Activated CD4-positive, alpha-beta T cell treated with anti-CD3 and anti-CD28 coated beads, Interleukin-2, amount 10 ng/mL, durations not matched to agents 7 days and 5 days (primary cell): ENCODE measurements at regions not wholly inside any gene's neighbourhood (a gene's known extent, or its start where the extent isn't known, plus 50 kb on each side); places are given as distances from the start of the nearest gene placed in this dataset.

Source experiments
- CTCF ChIA-PET: fragments of 350-600 bp; sonication (Branson Sonifier 250); formaldehyde crosslinking; loops from one replicate; lab custom pipeline; 2021; ENCODE audit warnings: antibody characterized with exemption; lab: Charles Lee
- POLR2A ChIA-PET: fragments of 350-600 bp; sonication (Branson Sonifier 250); formaldehyde crosslinking; loops from one replicate; lab custom pipeline; 2021; ENCODE audit warnings: antibody characterized with exemption; lab: Charles Lee
- DNase-seq: peaks from one replicate; pipeline ENCODE4 v3.0.0-alpha.2; 2020
- H3K27ac Mint-ChIP-seq: one replicate; pipeline ENCODE4 v1.8.0; 2021; ENCODE audit warnings: mild to moderate bottlenecking, moderate library complexity, mixed read lengths
- H3K27me3 Mint-ChIP-seq: one replicate; pipeline ENCODE4 v1.8.0; 2021; ENCODE audit warnings: mixed read lengths
- H3K36me3 Mint-ChIP-seq: one replicate; pipeline ENCODE4 v1.8.0; 2021; ENCODE audit warnings: low read depth, mixed read lengths
- H3K4me1 Mint-ChIP-seq: one replicate; pipeline ENCODE4 v1.8.0; 2021; ENCODE audit warnings: mixed read lengths
- H3K4me3 Mint-ChIP-seq: one replicate; pipeline ENCODE4 v1.8.0; 2021; ENCODE audit warnings: mild to moderate bottlenecking, moderate library complexity, mixed read lengths
- H3K9me3 Mint-ChIP-seq: one replicate; pipeline ENCODE4 v1.8.0; 2021; ENCODE audit warnings: mixed read lengths

DNA sequence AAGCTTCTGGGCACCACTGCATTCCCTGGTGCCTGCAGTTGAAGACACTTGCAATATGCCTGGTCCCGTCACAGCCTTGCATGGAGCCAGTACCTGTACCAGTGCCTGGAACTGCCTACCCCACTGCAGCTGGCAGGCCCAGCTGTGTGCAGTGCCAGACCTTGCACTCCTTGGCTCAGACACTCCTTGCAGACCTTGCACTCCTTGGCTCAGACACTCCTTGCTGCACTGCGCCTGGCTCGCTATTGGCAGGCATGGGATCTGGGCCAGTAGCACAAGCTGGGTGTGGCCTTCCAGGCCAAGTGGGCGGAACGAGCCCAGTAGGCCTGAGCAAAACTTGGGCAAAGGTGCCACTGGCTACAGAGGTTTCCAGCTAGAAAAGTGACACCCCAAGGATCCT is 1189.1 kb downstream of the GRIK2 start:
- Mint-ChIP-seq H3K4me3 (no peak overlapping the region), H3K27ac (no peak overlapping the region), H3K4me1 (no peaks in the 10 kb centered on the region), H3K27me3 (no peaks in the 10 kb centered on the region), H3K9me3 (peaks cover 6% of the 10 kb centered on the region), H3K36me3 (no peaks in the 10 kb centered on the region)
- CTCF ChIA-PET, result no interaction called here
- POLR2A ChIA-PET, result no interaction called here
- DNase-seq, result no peak

DNA sequence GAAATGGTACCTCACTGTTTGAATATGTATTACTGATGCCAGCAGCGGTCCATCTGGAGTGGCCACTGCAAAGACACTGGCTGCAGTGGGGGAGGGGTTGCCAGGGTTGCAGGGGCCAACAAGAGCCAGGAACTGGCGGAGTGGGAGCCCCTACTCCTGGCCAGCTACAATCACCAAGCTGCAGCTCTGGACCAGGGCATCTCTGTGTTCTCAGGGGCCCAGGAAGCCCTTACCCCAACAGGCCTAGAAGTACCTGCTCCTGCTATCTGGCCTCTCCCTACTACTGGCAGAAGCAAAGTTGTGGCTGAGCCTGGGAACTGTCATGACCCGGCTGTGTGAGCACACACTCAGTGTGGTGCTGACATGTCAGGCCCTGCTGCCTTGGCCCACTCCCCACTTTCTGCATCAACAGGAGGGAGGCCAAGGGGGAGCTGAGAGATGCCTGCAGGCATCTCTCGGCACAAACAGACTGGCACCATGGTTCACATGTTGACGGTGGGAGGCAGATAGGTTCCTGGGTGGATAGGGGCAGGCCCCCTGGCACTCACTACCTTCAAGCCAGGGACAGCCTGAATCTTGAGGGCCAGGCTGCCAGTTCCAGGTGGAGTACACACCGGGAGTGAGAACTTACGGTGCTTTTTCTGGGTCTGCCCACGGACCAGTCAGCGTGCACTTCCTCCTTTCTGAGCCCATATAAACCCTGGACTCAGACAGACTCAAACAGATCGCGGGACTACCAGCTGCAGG is 1188.0 kb downstream of the GRIK2 start:
- ChIA-PET POLR2A (no interaction called here), CTCF (no interaction called here)
- Mint-ChIP-seq H3K4me1 (no peaks in the 10 kb centered on the region), H3K4me3 (no peak overlapping the region), H3K9me3 (peaks cover 6% of the 10 kb centered on the region), H3K27me3 (no peaks in the 10 kb centered on the region), H3K27ac (no peak overlapping the region), H3K36me3 (no peaks in the 10 kb centered on the region)
- no peak for DNase-seq

- no peaks in the 10 kb centered on the region for H3K9me3 Mint-ChIP-seq
- CTCF ChIA-PET, result no interaction called here
- POLR2A ChIA-PET, result no interaction called here
- DNase-seq, result no peak
- H3K27me3 Mint-ChIP-seq, result no peaks in the 10 kb centered on the region
- no peaks in the 10 kb centered on the region for H3K4me1 Mint-ChIP-seq
- no peaks in the 10 kb centered on the region for H3K36me3 Mint-ChIP-seq
- no peak overlapping the region for H3K4me3 Mint-ChIP-seq
- H3K27ac Mint-ChIP-seq, result no peak overlapping the region
Measured at GRCh38 chr6:102571236-102571908, 1177.9 kb downstream of the GRIK2 start.

DNA sequence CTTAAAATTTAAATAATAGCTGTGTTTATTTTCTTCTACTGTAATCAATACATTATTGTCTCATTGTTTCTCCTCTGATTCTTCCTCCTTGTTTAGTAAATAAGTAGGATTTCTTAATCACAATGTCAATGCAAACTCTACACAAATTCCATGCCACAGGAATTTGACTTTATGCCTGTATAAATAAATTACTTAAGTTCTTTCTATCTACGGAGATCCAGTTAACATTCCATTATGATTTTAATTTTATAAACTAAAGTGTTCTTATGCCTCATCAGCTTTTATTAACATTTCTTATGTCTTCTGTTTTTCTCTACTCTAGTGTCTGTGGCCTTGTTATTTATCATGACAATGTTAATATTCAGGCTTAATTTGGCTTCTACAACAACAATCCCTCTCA is 1169.2 kb downstream of the GRIK2 start:
- DNase-seq, result no peak
- Mint-ChIP-seq H3K27ac (no peak overlapping the region), H3K36me3 (no peaks in the 10 kb centered on the region), H3K4me3 (no peak overlapping the region), H3K4me1 (no peaks in the 10 kb centered on the region), H3K27me3 (no peaks in the 10 kb centered on the region), H3K9me3 (no peaks in the 10 kb centered on the region)
- ChIA-PET POLR2A (no interaction called here), CTCF (no interaction called here)

DNA sequence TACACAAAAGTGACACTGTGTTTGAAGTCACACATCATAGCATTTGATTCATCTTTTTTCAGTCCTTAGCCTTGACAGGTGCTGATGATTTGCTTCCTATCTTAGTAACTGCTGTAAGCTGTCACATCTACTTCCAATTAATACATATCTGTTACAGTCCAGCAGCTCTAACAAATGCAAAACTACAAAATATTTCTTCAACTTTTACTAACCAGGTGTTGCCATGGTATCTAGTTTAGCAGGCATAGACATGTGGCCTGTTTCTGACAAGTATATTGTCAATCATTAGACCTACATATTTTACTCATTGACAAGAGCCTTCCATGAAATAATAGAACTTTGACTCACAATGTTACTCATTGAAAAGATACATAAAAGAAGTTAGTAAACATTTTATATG is 1159.7 kb downstream of the GRIK2 start:
- ChIA-PET POLR2A (no interaction called here), CTCF (no interaction called here)
- Mint-ChIP-seq H3K9me3 (peaks cover 3% of the 10 kb centered on the region), H3K36me3 (no peaks in the 10 kb centered on the region), H3K4me1 (no peaks in the 10 kb centered on the region), H3K27me3 (no peaks in the 10 kb centered on the region), H3K27ac (no peak overlapping the region), H3K4me3 (no peak overlapping the region)
- DNase-seq, result no peak

- ChIA-PET CTCF (no interaction called here), POLR2A (no interaction called here)
- Mint-ChIP-seq H3K27ac (no peak overlapping the region), H3K9me3 (peaks cover 6% of the 10 kb centered on the region), H3K36me3 (no peaks in the 10 kb centered on the region), H3K27me3 (no peaks in the 10 kb centered on the region), H3K4me1 (no peaks in the 10 kb centered on the region), H3K4me3 (no peak overlapping the region)
- no peak for DNase-seq
Measured at GRCh38 chr6:102549221-102549874, 1155.8 kb downstream of the GRIK2 start.

GRCh38 chr6:102525336-102525735 is 1131.8 kb downstream of the GRIK2 start:
- Mint-ChIP-seq H3K9me3 (peaks cover 2% of the 10 kb centered on the region), H3K27ac (no peak overlapping the region), H3K36me3 (no peaks in the 10 kb centered on the region), H3K4me1 (no peaks in the 10 kb centered on the region), H3K27me3 (no peaks in the 10 kb centered on the region), H3K4me3 (no peak overlapping the region)
- ChIA-PET CTCF (no interaction called here), POLR2A (no interaction called here)
- DNase-seq, result no peak

DNA sequence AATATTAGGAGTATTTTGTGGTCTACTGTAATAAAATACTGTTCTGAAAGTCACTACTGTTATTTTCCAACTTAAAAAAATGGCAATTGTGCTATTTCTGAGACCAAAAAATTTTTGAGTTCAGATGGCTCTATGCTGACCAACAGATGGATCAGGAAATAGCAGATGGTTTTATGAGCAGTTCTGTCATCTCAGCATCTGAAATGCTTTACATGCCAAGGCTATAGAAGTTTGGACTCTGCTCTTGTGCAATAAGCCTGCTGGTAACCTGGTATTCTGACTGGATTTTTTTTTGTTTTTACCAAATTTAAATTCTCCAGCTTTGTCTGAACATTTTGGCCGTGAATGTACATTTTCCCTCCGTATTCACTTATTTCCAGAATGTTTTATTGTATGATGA is 1127.5 kb downstream of the GRIK2 start:
- no peaks in the 10 kb centered on the region for H3K4me1 Mint-ChIP-seq
- H3K9me3 Mint-ChIP-seq, result peaks cover 2% of the 10 kb centered on the region
- no peak for DNase-seq
- POLR2A ChIA-PET, result no interaction called here
- H3K27me3 Mint-ChIP-seq, result no peaks in the 10 kb centered on the region
- no peaks in the 10 kb centered on the region for H3K36me3 Mint-ChIP-seq
- CTCF ChIA-PET, result no interaction called here
- H3K27ac Mint-ChIP-seq, result no peak overlapping the region
- no peak overlapping the region for H3K4me3 Mint-ChIP-seq

GRCh38 chr6:102517506-102517905 is 1124.0 kb downstream of the GRIK2 start:
- Mint-ChIP-seq H3K9me3 (no peaks in the 10 kb centered on the region), H3K4me1 (no peaks in the 10 kb centered on the region)
- CTCF ChIA-PET, result no interaction called here

DNA sequence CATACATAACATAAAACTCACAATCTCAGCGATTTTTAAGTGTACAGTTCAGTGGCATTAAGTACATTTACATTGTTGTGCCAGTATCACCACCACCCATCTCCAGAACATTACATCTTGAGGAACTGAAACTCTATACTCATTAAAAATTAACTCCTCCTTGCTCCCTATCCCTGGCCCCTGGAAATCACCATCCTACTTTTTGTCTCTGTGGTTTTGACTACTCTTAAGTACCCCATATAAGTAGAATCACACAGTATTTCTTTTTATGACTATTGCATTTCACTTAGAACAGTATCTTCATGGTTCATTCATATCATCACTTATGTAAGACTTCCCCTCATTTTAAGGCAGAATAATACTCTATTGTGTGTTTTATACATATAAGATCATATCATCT is 1108.1 kb downstream of the GRIK2 start:
- Mint-ChIP-seq H3K36me3 (no peaks in the 10 kb centered on the region), H3K4me1 (no peaks in the 10 kb centered on the region), H3K27me3 (no peaks in the 10 kb centered on the region), H3K4me3 (no peak overlapping the region), H3K9me3 (peaks cover 12% of the 10 kb centered on the region), H3K27ac (no peak overlapping the region)
- POLR2A ChIA-PET, result no interaction called here
- no peak for DNase-seq
- CTCF ChIA-PET, result no interaction called here

More at GRCh38 chr6:102517506-102517905, 1124.0 kb downstream of the GRIK2 start:
- H3K4me3 Mint-ChIP-seq, result no peak overlapping the region
- H3K27ac Mint-ChIP-seq, result no peak overlapping the region
- POLR2A ChIA-PET, result no interaction called here
- DNase-seq, result no peak
- H3K36me3 Mint-ChIP-seq, result no peaks in the 10 kb centered on the region
- no peaks in the 10 kb centered on the region for H3K27me3 Mint-ChIP-seq

DNA sequence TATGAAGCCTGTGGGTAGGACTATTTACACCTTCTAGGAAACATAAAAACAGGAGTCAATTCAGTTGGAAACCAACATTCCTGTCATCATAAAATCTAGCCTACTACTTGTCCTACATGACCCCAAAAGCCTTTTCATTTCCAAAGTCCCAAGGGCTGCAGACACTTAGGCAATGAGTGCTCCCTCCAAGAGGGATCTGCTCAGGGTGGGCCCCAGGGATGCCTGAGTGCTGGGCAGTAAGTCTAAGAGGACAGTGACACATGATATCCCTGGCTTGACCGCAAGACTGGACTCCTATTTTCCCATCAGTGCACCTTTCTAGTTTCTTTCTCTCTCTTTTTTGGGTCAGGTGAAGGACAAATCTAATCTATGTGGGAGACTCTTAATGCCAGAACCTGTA is 1101.3 kb downstream of the GRIK2 start:
- H3K4me3 Mint-ChIP-seq, result no peak overlapping the region
- H3K27ac Mint-ChIP-seq, result no peak overlapping the region
- H3K9me3 Mint-ChIP-seq, result peaks cover under 1% of the 10 kb centered on the region

GRCh38 chr6:102493485-102493884 is 1100.0 kb downstream of the GRIK2 start:
- POLR2A ChIA-PET, result no interaction called here
- DNase-seq, result no peak
- H3K27me3 Mint-ChIP-seq, result no peaks in the 10 kb centered on the region
- CTCF ChIA-PET, result no interaction called here
- H3K4me3 Mint-ChIP-seq, result no peak overlapping the region
- peaks cover 2% of the 10 kb centered on the region for H3K9me3 Mint-ChIP-seq
- no peaks in the 10 kb centered on the region for H3K4me1 Mint-ChIP-seq
- H3K36me3 Mint-ChIP-seq, result no peaks in the 10 kb centered on the region
- no peak overlapping the region for H3K27ac Mint-ChIP-seq

More for the DNA sequence above, 1101.3 kb downstream of the GRIK2 start:
- no peaks in the 10 kb centered on the region for H3K27me3 Mint-ChIP-seq
- POLR2A ChIA-PET, result no interaction called here
- H3K4me1 Mint-ChIP-seq, result no peaks in the 10 kb centered on the region
- no peaks in the 10 kb centered on the region for H3K36me3 Mint-ChIP-seq
- no peak for DNase-seq
- CTCF ChIA-PET, result no interaction called here

DNA sequence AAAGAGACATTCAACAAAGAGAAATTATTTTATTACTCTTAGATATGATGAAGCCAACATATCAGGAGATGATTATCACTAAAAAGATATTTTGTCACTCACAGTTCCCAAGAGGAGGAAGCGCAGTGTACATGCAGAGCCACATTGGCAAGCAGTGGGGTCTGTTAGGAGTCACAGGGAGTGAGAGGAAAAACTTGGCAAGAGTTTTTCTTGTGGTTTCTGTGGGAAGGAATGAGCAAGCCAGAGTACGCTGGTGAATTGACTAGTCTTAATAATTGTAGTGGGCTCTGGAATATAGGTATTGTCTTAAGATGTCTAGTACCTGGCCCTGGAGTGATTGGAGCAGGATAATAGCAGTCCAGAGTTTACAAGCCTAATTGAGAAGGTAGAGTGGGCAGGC is 1095.2 kb downstream of the GRIK2 start:
- H3K27me3 Mint-ChIP-seq, result no peaks in the 10 kb centered on the region
- H3K4me3 Mint-ChIP-seq, result no peak overlapping the region
- H3K36me3 Mint-ChIP-seq, result no peaks in the 10 kb centered on the region
- no peak for DNase-seq
- POLR2A ChIA-PET, result no interaction called here
- no peaks in the 10 kb centered on the region for H3K4me1 Mint-ChIP-seq
- H3K9me3 Mint-ChIP-seq, result peaks cover 6% of the 10 kb centered on the region
- no peak overlapping the region for H3K27ac Mint-ChIP-seq
- CTCF ChIA-PET, result no interaction called here
